ENCODE measurements at regions not wholly inside any gene's neighbourhood (a gene's known extent, or its start where the extent isn't known, plus 50 kb on each side); places are given as distances from the start of the nearest gene placed in this dataset.

DNA sequence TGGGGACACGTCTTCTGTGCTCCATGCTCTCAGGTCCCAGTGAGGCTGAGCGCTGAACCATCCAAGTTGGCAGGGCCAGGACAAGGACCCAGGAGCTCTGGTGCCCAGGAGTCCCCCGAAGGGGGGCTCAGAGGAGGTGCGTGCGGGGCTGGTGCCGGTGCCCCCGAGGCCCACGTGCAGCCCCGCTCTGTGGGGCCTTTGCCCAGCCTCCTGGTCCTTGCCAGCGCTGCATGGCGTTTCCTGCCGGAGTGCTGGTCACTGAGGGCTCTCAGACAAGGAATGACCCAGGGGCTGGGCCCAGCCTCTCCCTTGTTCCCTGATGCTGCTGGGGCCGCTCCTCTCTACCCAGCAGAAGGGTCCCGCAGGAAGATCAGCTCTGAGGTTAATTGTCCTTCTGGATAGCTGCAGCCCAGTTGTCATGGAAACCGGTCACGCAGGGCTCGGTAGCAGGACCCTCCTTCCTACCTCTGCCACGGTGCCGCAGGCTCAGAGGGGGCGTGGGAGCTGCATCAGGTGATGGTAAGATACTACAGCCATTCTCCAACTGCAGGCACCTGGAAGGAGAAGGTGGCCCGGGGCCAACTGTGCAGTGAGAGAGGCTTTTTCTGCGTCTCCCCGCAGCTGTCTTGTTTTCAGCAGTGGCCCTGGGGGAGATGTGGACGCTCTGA lies 64.5 kb downstream of the RRM2 start:
- TF ChIP-seq, protein P1, sequence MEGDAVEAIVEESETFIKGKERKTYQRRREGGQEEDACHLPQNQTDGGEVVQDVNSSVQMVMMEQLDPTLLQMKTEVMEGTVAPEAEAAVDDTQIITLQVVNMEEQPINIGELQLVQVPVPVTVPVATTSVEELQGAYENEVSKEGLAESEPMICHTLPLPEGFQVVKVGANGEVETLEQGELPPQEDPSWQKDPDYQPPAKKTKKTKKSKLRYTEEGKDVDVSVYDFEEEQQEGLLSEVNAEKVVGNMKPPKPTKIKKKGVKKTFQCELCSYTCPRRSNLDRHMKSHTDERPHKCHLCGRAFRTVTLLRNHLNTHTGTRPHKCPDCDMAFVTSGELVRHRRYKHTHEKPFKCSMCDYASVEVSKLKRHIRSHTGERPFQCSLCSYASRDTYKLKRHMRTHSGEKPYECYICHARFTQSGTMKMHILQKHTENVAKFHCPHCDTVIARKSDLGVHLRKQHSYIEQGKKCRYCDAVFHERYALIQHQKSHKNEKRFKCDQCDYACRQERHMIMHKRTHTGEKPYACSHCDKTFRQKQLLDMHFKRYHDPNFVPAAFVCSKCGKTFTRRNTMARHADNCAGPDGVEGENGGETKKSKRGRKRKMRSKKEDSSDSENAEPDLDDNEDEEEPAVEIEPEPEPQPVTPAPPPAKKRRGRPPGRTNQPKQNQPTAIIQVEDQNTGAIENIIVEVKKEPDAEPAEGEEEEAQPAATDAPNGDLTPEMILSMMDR (IDR thresholded peaks at IDR 0.05): no peak
- TF ChIP-seq POLR2A (IDR thresholded peaks at IDR 0.05): no peak

Data from adrenal gland (tissue), 5 donors.